ENCODE measurements at regions not wholly inside any gene's neighbourhood (a gene's known extent, or its start where the extent isn't known, plus 50 kb on each side); places are given as distances from the start of the nearest gene placed in this dataset.

- TF ChIP-seq, protein P1, sequence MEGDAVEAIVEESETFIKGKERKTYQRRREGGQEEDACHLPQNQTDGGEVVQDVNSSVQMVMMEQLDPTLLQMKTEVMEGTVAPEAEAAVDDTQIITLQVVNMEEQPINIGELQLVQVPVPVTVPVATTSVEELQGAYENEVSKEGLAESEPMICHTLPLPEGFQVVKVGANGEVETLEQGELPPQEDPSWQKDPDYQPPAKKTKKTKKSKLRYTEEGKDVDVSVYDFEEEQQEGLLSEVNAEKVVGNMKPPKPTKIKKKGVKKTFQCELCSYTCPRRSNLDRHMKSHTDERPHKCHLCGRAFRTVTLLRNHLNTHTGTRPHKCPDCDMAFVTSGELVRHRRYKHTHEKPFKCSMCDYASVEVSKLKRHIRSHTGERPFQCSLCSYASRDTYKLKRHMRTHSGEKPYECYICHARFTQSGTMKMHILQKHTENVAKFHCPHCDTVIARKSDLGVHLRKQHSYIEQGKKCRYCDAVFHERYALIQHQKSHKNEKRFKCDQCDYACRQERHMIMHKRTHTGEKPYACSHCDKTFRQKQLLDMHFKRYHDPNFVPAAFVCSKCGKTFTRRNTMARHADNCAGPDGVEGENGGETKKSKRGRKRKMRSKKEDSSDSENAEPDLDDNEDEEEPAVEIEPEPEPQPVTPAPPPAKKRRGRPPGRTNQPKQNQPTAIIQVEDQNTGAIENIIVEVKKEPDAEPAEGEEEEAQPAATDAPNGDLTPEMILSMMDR (conservative IDR thresholded peaks at IDR 0.05 in 1 of 2, IDR thresholded peaks at IDR 0.05 in 1 of 2; ENCODE audit: extremely low read depth in 1 of 2, insufficient read depth in 1 of 2, low read depth in 1 of 2, low read length in 2 of 2) = no peak
- TF ChIP-seq EZH2 (IDR thresholded peaks at IDR 0.05; ENCODE audit: borderline replicate concordance, low read length) = no peak
Measured at GRCh38 chr5:57635146-57635777, 152.7 kb upstream of the ACTBL2 start.
